ENCODE measurements at regions not wholly inside any gene's neighbourhood (a gene's known extent, or its start where the extent isn't known, plus 50 kb on each side); places are given as distances from the start of the nearest gene placed in this dataset.

DNA sequence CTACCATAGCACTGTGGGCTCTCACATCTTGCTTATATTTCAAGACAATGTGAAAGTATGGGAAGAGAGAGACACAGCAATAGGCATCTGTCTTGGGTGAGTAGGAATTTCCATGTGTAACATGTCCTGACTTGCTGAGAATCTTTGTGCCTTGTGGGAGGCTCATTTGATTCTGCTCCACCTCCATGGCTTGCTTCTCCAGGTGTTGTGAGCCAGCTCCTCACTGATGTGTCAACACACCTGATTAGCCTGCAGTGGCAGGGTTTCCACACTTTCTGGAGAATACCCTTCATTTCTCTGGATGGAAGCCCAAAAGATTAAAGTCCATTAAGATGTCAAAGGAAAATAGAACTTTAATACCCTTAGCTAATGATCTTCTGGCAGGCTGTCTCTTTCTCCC is 613.6 kb downstream of the ZNF608 start:
- H3K9ac ChIP-seq (ENCODE audit: low read length in 2 of 2) = no peak overlapping the region
- H3K9me3 ChIP-seq (ENCODE audit: control insufficient read depth in 2 of 2, low read length in 2 of 2) = no peaks in the 10 kb centered on the region
- H3K4me3 ChIP-seq (ENCODE audit: low read length in 2 of 2) = no peak overlapping the region
- H3K27ac ChIP-seq (ENCODE audit: low read length) = no peak overlapping the region
- no peaks in the 10 kb centered on the region for H3K27me3 ChIP-seq (ENCODE audit: control insufficient read depth in 1 of 2, insufficient read depth in 2 of 2, low read length in 2 of 2)
- H3K36me3 ChIP-seq (ENCODE audit: control insufficient read depth in 2 of 2, insufficient read depth in 2 of 2, low read length in 2 of 2) = no peaks in the 10 kb centered on the region
- H3K4me1 ChIP-seq (ENCODE audit: control insufficient read depth, insufficient read depth, low read length) = no peaks in the 10 kb centered on the region

DNA sequence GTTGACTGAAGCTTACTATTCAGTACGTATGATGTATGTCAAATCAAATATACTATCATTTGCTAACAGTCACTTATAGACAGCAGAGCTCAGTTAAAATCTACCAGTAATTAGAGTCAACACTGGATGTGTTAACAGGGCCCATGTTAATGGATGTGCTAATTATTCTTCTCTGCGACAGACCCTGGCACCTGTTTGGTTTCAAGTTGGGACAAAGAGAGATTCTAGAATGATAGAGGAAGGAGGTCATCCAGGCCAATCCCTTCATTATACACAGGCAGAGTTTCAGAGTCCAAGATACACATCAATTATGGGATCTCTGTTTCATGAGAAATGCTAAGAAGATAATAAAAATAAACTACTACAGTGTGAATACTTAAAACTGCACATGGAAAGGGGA is 615.0 kb downstream of the ZNF608 start:
- Histone ChIP-seq H3K4me1 (ENCODE audit: control insufficient read depth, insufficient read depth, low read length) (no peaks in the 10 kb centered on the region), H3K27ac (ENCODE audit: low read length) (no peak overlapping the region), H3K27me3 (ENCODE audit: control insufficient read depth in 1 of 2, insufficient read depth in 2 of 2, low read length in 2 of 2) (no peaks in the 10 kb centered on the region), H3K9ac (ENCODE audit: low read length in 2 of 2) (no peak overlapping the region), H3K36me3 (ENCODE audit: control insufficient read depth in 2 of 2, insufficient read depth in 2 of 2, low read length in 2 of 2) (no peaks in the 10 kb centered on the region), H3K4me3 (ENCODE audit: low read length in 2 of 2) (no peak overlapping the region), H3K9me3 (ENCODE audit: control insufficient read depth in 2 of 2, low read length in 2 of 2) (no peaks in the 10 kb centered on the region)

DNA sequence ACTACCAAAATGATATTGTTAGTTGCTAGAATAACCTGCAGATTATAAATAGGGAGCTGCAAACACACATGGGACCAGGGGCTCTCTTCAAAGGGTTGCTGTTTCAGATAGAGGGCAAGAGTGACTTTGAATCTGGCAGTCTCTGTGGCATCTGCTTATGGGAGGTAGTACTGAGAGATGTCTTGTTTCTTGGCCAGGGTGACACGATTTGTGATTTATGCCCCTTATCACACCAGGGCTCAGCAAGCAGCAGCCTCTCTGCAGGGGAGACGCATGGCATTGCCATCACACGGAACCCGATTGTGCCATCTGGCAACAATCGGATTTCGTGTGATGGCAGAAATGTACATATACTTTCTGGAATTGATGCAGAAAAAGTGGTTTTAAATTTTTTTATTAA is 615.6 kb downstream of the ZNF608 start:
- Histone ChIP-seq H3K27ac (ENCODE audit: low read length) (no peak overlapping the region), H3K9me3 (ENCODE audit: control insufficient read depth in 2 of 2, low read length in 2 of 2) (no peaks in the 10 kb centered on the region), H3K27me3 (ENCODE audit: control insufficient read depth in 1 of 2, insufficient read depth in 2 of 2, low read length in 2 of 2) (no peaks in the 10 kb centered on the region), H3K4me1 (ENCODE audit: control insufficient read depth, insufficient read depth, low read length) (no peaks in the 10 kb centered on the region), H3K9ac (ENCODE audit: low read length in 2 of 2) (no peak overlapping the region), H3K4me3 (ENCODE audit: low read length in 2 of 2) (no peak overlapping the region), H3K36me3 (ENCODE audit: control insufficient read depth in 2 of 2, insufficient read depth in 2 of 2, low read length in 2 of 2) (no peaks in the 10 kb centered on the region)

- H3K4me1 ChIP-seq (ENCODE audit: control insufficient read depth, insufficient read depth, low read length) = no peaks in the 10 kb centered on the region
- no peak overlapping the region for H3K4me3 ChIP-seq (ENCODE audit: low read length in 2 of 2)
- no peaks in the 10 kb centered on the region for H3K9me3 ChIP-seq (ENCODE audit: control insufficient read depth in 2 of 2, low read length in 2 of 2)
- no peak overlapping the region for H3K9ac ChIP-seq (ENCODE audit: low read length in 2 of 2)
- H3K36me3 ChIP-seq (ENCODE audit: control insufficient read depth in 2 of 2, insufficient read depth in 2 of 2, low read length in 2 of 2) = no peaks in the 10 kb centered on the region
- H3K27ac ChIP-seq (ENCODE audit: low read length) = no peak overlapping the region
- no peaks in the 10 kb centered on the region for H3K27me3 ChIP-seq (ENCODE audit: control insufficient read depth in 1 of 2, insufficient read depth in 2 of 2, low read length in 2 of 2)
These were observed 616.9 kb downstream of the CSNK1G3 start for GRCh38 chr5:124128867-124129266.

- no peak overlapping the region for H3K27ac ChIP-seq (ENCODE audit: low read length)
- H3K9me3 ChIP-seq (ENCODE audit: control insufficient read depth in 2 of 2, low read length in 2 of 2) = no peaks in the 10 kb centered on the region
These were observed 614.7 kb downstream of the CSNK1G3 start for GRCh38 chr5:124126504-124127217.

DNA sequence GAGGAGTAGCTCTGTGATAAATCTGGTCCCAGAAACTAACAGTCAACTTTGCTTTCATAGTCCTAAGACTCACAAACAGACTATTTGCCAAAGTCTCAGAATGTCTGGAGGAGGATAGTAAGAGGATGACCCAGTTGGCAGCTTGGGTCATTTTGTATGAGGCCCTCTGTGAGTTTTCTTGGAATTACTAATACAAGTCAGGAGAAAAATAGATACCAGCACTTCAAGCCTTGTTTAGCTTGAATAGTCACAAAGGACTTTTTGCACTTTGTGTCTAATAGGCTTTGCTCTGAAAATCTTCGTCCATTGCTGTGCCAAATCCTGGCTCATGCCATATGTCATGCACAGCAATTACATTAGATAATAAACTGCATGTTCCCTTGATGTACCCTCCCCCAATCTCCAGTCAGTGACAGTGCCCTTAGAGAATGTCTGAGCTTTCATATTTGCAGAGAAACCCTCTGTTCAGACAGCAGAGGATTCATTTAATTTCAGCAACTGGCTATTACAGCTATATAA is 612.8 kb downstream of the CSNK1G3 start:
- Histone ChIP-seq H3K27me3 (ENCODE audit: control insufficient read depth in 1 of 2, insufficient read depth in 2 of 2, low read length in 2 of 2) (no peaks in the 10 kb centered on the region), H3K9me3 (ENCODE audit: control insufficient read depth in 2 of 2, low read length in 2 of 2) (no peaks in the 10 kb centered on the region), H3K36me3 (ENCODE audit: control insufficient read depth in 2 of 2, insufficient read depth in 2 of 2, low read length in 2 of 2) (no peaks in the 10 kb centered on the region), H3K4me3 (ENCODE audit: low read length in 2 of 2) (no peak overlapping the region), H3K27ac (ENCODE audit: low read length) (no peak overlapping the region), H3K9ac (ENCODE audit: low read length in 2 of 2) (no peak overlapping the region), H3K4me1 (ENCODE audit: control insufficient read depth, insufficient read depth, low read length) (no peaks in the 10 kb centered on the region)

More at GRCh38 chr5:124126504-124127217, 614.7 kb downstream of the CSNK1G3 start:
- Histone ChIP-seq H3K4me3 (ENCODE audit: low read length in 2 of 2) (no peak overlapping the region), H3K27me3 (ENCODE audit: control insufficient read depth in 1 of 2, insufficient read depth in 2 of 2, low read length in 2 of 2) (no peaks in the 10 kb centered on the region), H3K9ac (ENCODE audit: low read length in 2 of 2) (no peak overlapping the region), H3K36me3 (ENCODE audit: control insufficient read depth in 2 of 2, insufficient read depth in 2 of 2, low read length in 2 of 2) (no peaks in the 10 kb centered on the region), H3K4me1 (ENCODE audit: control insufficient read depth, insufficient read depth, low read length) (no peaks in the 10 kb centered on the region)

DNA sequence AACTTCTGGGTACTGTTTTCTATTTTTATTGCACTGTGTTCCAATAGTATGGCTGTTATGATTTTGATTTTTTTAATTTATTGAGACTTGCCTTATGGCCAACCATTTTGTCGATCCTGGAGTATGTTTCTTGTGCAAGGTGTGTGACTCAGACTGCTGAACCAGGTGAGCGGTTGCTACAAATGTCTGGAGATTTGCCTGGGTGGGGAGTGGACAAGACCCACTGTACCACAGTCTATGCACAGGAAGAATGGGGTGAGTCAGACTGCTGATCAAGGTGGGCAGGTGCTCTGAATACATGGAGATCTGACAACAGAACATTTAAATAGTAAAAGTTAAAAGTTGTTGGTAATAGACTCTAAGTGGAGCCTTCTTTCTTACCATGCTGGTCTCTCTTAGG is 609.2 kb downstream of the CSNK1G3 start:
- Histone ChIP-seq H3K4me1 (ENCODE audit: control insufficient read depth, insufficient read depth, low read length) (no peaks in the 10 kb centered on the region), H3K36me3 (ENCODE audit: control insufficient read depth in 2 of 2, insufficient read depth in 2 of 2, low read length in 2 of 2) (no peaks in the 10 kb centered on the region), H3K27ac (ENCODE audit: low read length) (no peak overlapping the region), H3K27me3 (ENCODE audit: control insufficient read depth in 1 of 2, insufficient read depth in 2 of 2, low read length in 2 of 2) (no peaks in the 10 kb centered on the region), H3K4me3 (ENCODE audit: low read length in 2 of 2) (no peak overlapping the region), H3K9ac (ENCODE audit: low read length in 2 of 2) (no peak overlapping the region), H3K9me3 (ENCODE audit: control insufficient read depth in 2 of 2, low read length in 2 of 2) (no peaks in the 10 kb centered on the region)

DNA sequence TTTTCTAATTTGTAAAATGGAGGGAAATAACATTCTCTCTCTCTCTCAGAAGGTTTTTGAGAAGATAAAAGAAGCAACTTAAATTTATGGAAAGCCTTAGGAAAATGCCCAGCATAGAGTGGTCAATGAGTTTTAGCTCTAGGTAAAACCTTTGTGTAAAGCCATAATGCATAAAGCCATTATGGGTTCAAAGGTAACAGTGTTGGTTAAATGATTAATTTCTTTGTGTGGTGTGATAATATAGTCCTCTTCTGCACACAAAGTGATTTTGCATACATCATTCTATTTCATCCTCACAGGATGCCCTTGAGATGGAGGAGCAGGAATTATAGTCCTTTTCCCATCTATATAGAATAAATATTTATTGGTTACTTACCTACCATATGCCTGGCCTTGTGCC is 602.9 kb downstream of the CSNK1G3 start:
- H3K27me3 ChIP-seq (ENCODE audit: control insufficient read depth in 1 of 2, insufficient read depth in 2 of 2, low read length in 2 of 2) = no peaks in the 10 kb centered on the region
- H3K27ac ChIP-seq (ENCODE audit: low read length) = no peak overlapping the region
- no peaks in the 10 kb centered on the region for H3K4me1 ChIP-seq (ENCODE audit: control insufficient read depth, insufficient read depth, low read length)
- H3K36me3 ChIP-seq (ENCODE audit: control insufficient read depth in 2 of 2, insufficient read depth in 2 of 2, low read length in 2 of 2) = no peaks in the 10 kb centered on the region
- H3K4me3 ChIP-seq (ENCODE audit: low read length in 2 of 2) = no peak overlapping the region
- H3K9ac ChIP-seq (ENCODE audit: low read length in 2 of 2) = no peak overlapping the region
- no peaks in the 10 kb centered on the region for H3K9me3 ChIP-seq (ENCODE audit: control insufficient read depth in 2 of 2, low read length in 2 of 2)

GRCh38 chr5:124111886-124112285 is 599.9 kb downstream of the CSNK1G3 start:
- H3K27me3 ChIP-seq (ENCODE audit: control insufficient read depth in 1 of 2, insufficient read depth in 2 of 2, low read length in 2 of 2) = no peaks in the 10 kb centered on the region
- H3K9me3 ChIP-seq (ENCODE audit: control insufficient read depth in 2 of 2, low read length in 2 of 2) = no peaks in the 10 kb centered on the region
- no peak overlapping the region for H3K9ac ChIP-seq (ENCODE audit: low read length in 2 of 2)
- H3K4me3 ChIP-seq (ENCODE audit: low read length in 2 of 2) = no peak overlapping the region
- H3K4me1 ChIP-seq (ENCODE audit: control insufficient read depth, insufficient read depth, low read length) = no peaks in the 10 kb centered on the region
- H3K36me3 ChIP-seq (ENCODE audit: control insufficient read depth in 2 of 2, insufficient read depth in 2 of 2, low read length in 2 of 2) = no peaks in the 10 kb centered on the region
- H3K27ac ChIP-seq (ENCODE audit: low read length) = no peak overlapping the region

DNA sequence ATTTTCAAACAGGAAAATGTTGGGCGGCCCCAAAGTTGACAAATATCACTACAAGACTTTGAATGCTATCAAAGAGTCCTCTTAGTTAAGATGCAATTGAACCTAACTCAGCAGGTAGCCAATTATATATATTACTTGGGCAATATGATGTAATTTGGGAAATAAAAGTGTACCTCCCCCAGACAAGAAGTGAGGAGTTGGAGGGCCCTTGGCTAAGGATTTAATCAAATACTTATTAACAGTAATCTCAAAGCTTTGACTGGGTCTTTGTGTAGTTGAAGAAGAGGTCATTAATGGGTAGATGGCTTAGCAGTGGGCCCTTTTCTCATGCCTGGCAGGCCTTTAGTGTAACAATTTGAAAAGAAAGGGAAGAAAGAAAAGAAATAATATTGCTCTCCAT is 599.0 kb downstream of the CSNK1G3 start:
- no peaks in the 10 kb centered on the region for H3K9me3 ChIP-seq (ENCODE audit: control insufficient read depth in 2 of 2, low read length in 2 of 2)
- H3K9ac ChIP-seq (ENCODE audit: low read length in 2 of 2) = no peak overlapping the region
- no peaks in the 10 kb centered on the region for H3K4me1 ChIP-seq (ENCODE audit: control insufficient read depth, insufficient read depth, low read length)
- no peak overlapping the region for H3K4me3 ChIP-seq (ENCODE audit: low read length in 2 of 2)
- no peaks in the 10 kb centered on the region for H3K36me3 ChIP-seq (ENCODE audit: control insufficient read depth in 2 of 2, insufficient read depth in 2 of 2, low read length in 2 of 2)
- no peak overlapping the region for H3K27ac ChIP-seq (ENCODE audit: low read length)
- H3K27me3 ChIP-seq (ENCODE audit: control insufficient read depth in 1 of 2, insufficient read depth in 2 of 2, low read length in 2 of 2) = no peaks in the 10 kb centered on the region

- no peak overlapping the region for H3K27ac ChIP-seq (ENCODE audit: low read length)
- no peaks in the 10 kb centered on the region for H3K36me3 ChIP-seq (ENCODE audit: control insufficient read depth in 2 of 2, insufficient read depth in 2 of 2, low read length in 2 of 2)
- H3K4me1 ChIP-seq (ENCODE audit: control insufficient read depth, insufficient read depth, low read length) = no peaks in the 10 kb centered on the region
- no peaks in the 10 kb centered on the region for H3K9me3 ChIP-seq (ENCODE audit: control insufficient read depth in 2 of 2, low read length in 2 of 2)
- H3K9ac ChIP-seq (ENCODE audit: low read length in 2 of 2) = no peak overlapping the region
- no peaks in the 10 kb centered on the region for H3K27me3 ChIP-seq (ENCODE audit: control insufficient read depth in 1 of 2, insufficient read depth in 2 of 2, low read length in 2 of 2)
- no peak overlapping the region for H3K4me3 ChIP-seq (ENCODE audit: low read length in 2 of 2)
These were observed 593.3 kb downstream of the CSNK1G3 start for GRCh38 chr5:124105326-124105725.

All from stomach smooth muscle (tissue), 2 donors.